ENCODE measurements at regions not wholly inside any gene's neighbourhood (a gene's known extent, or its start where the extent isn't known, plus 50 kb on each side); places are given as distances from the start of the nearest gene placed in this dataset.

DNA sequence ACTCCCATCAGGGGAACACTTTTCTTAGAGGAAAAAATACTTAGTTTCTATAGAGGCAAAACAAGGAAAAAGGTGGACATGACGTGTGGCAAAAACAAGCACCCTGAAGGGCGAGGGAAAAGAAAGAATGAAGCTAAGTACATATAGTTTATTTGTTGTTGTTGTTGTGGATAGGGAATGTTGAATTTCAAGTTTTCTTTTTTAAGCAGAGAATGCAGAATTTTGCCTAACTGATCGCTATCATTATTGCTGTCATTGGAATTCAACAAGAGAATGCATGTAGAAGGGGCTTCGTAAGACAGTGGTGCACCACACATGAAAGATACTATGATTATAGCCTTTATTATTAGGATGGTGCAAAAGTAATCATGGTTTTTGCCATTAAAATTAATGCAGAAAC, 144.0 kb downstream of the LMO4 start:
- Histone ChIP-seq H3K79me2 (ENCODE audit: insufficient read depth, low read length) (no peaks in the 10 kb centered on the region), H3K27me3 (ENCODE audit: insufficient read depth, low read length) (no peaks in the 10 kb centered on the region), H3K36me3 (ENCODE audit: insufficient read depth, low read length) (no peaks in the 10 kb centered on the region), H3F3A (ENCODE audit: insufficient read depth, low read length) (no peaks in the 10 kb centered on the region), H3K4me3 (ENCODE audit: low read depth, low read length, poor library complexity, severe bottlenecking) (no peak overlapping the region), H3K4me2 (ENCODE audit: low read length) (no peak overlapping the region), H3K4me1 (ENCODE audit: insufficient read depth, low read length, severe bottlenecking) (no peaks in the 10 kb centered on the region), H3K9me2 (ENCODE audit: low read depth, low read length) (no peaks in the 10 kb centered on the region), H2AFZ (ENCODE audit: low read length) (no peak overlapping the region), H3K9me3 (ENCODE audit: low read length) (no peaks in the 10 kb centered on the region), H4K20me1 (ENCODE audit: insufficient read depth, low read length) (no peaks in the 10 kb centered on the region), H3K27ac (ENCODE audit: low read depth, low read length, poor library complexity, severe bottlenecking) (no peak overlapping the region), H3K9ac (ENCODE audit: low read length) (no peak overlapping the region)
- TF ChIP-seq, protein P1, sequence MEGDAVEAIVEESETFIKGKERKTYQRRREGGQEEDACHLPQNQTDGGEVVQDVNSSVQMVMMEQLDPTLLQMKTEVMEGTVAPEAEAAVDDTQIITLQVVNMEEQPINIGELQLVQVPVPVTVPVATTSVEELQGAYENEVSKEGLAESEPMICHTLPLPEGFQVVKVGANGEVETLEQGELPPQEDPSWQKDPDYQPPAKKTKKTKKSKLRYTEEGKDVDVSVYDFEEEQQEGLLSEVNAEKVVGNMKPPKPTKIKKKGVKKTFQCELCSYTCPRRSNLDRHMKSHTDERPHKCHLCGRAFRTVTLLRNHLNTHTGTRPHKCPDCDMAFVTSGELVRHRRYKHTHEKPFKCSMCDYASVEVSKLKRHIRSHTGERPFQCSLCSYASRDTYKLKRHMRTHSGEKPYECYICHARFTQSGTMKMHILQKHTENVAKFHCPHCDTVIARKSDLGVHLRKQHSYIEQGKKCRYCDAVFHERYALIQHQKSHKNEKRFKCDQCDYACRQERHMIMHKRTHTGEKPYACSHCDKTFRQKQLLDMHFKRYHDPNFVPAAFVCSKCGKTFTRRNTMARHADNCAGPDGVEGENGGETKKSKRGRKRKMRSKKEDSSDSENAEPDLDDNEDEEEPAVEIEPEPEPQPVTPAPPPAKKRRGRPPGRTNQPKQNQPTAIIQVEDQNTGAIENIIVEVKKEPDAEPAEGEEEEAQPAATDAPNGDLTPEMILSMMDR (IDR thresholded peaks at IDR 0.05; ENCODE audit: low read length) = no peak

DNA sequence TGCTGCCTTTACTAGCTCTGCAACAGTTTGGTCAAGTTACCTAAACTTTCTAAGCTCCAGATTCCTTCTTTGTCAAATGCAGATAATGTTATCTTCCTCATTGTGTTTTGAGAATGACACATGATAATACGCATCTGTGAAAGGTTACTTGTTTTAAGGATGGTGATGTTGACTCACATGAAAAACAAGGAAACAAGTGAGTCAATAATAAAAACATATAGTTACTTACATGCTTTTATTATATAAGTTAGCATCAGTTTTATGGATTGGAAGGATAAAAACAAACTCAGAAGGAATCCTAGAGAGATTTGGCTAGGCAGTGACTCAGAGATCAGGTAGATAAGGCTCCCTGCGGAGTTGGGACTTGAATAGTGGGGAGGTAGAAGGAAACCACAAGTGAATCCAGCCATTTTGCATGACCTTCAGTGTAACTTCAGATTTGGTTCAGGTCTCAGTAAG, 144.6 kb downstream of the LMO4 start:
- Histone ChIP-seq H3K36me3 (ENCODE audit: insufficient read depth, low read length) (no peaks in the 10 kb centered on the region), H3K9ac (ENCODE audit: low read length) (no peak overlapping the region), H3K9me3 (ENCODE audit: low read length) (no peaks in the 10 kb centered on the region), H4K20me1 (ENCODE audit: insufficient read depth, low read length) (no peaks in the 10 kb centered on the region), H3K4me2 (ENCODE audit: low read length) (no peak overlapping the region), H3K4me1 (ENCODE audit: insufficient read depth, low read length, severe bottlenecking) (no peaks in the 10 kb centered on the region), H3K9me2 (ENCODE audit: low read depth, low read length) (no peaks in the 10 kb centered on the region), H3K4me3 (ENCODE audit: low read depth, low read length, poor library complexity, severe bottlenecking) (no peak overlapping the region), H3K27me3 (ENCODE audit: insufficient read depth, low read length) (no peaks in the 10 kb centered on the region), H3F3A (ENCODE audit: insufficient read depth, low read length) (no peaks in the 10 kb centered on the region), H3K79me2 (ENCODE audit: insufficient read depth, low read length) (no peaks in the 10 kb centered on the region), H3K27ac (ENCODE audit: low read depth, low read length, poor library complexity, severe bottlenecking) (no peak overlapping the region), H2AFZ (ENCODE audit: low read length) (no peak overlapping the region)
- TF ChIP-seq EZH2 (IDR thresholded peaks at IDR 0.05; ENCODE audit: borderline replicate concordance, low read length) = no peak
- TF ChIP-seq, protein P1 (IDR thresholded peaks at IDR 0.05; ENCODE audit: low read length) = no peak

DNA sequence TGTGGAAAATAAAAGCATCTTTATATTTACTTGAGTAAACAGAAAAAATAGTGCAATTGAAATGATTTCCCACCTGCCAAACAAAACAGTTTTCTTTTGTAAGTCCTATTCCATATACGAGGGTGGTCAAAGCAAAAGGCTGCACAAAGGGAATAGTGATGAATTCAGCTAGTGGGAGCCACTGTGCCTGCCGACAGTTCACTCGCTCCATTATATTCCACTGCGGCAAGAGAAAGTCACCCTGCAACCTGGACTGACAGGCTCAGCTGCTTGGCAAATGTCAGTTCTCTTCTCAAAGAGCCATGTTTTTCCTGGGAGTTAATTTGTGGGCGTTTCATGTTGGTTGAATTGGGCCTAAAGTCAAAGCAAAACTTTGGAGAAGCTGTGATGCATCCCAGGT, 145.4 kb downstream of the LMO4 start:
- H3K9me2 ChIP-seq (ENCODE audit: low read depth, low read length) = no peaks in the 10 kb centered on the region
- no peaks in the 10 kb centered on the region for H3K79me2 ChIP-seq (ENCODE audit: insufficient read depth, low read length)
- TF ChIP-seq, protein P1 (IDR thresholded peaks at IDR 0.05; ENCODE audit: low read length) = no peak
- TF ChIP-seq EZH2 (IDR thresholded peaks at IDR 0.05; ENCODE audit: borderline replicate concordance, low read length) = no peak
- H3K4me3 ChIP-seq (ENCODE audit: low read depth, low read length, poor library complexity, severe bottlenecking) = no peak overlapping the region
- H3K4me1 ChIP-seq (ENCODE audit: insufficient read depth, low read length, severe bottlenecking) = no peaks in the 10 kb centered on the region
- no peaks in the 10 kb centered on the region for H4K20me1 ChIP-seq (ENCODE audit: insufficient read depth, low read length)
- no peak overlapping the region for H3K4me2 ChIP-seq (ENCODE audit: low read length)
- H2AFZ ChIP-seq (ENCODE audit: low read length) = no peak overlapping the region
- no peaks in the 10 kb centered on the region for H3F3A ChIP-seq (ENCODE audit: insufficient read depth, low read length)
- no peaks in the 10 kb centered on the region for H3K9me3 ChIP-seq (ENCODE audit: low read length)
- no peak overlapping the region for H3K27ac ChIP-seq (ENCODE audit: low read depth, low read length, poor library complexity, severe bottlenecking)
- H3K36me3 ChIP-seq (ENCODE audit: insufficient read depth, low read length) = no peaks in the 10 kb centered on the region
- no peaks in the 10 kb centered on the region for H3K27me3 ChIP-seq (ENCODE audit: insufficient read depth, low read length)
- no peak overlapping the region for H3K9ac ChIP-seq (ENCODE audit: low read length)

All from OCI-LY1 (cell line).